ENCODE measurements at regions not wholly inside any gene's neighbourhood (a gene's known extent, or its start where the extent isn't known, plus 50 kb on each side); places are given as distances from the start of the nearest gene placed in this dataset.

GRCh38 chr20:11170565-11170964 is 496.8 kb upstream of the JAG1 start:
- TF ChIP-seq POLR2AphosphoS5 (IDR thresholded peaks at IDR 0.05) (no peak), EZH2 (IDR thresholded peaks at IDR 0.05; ENCODE audit: borderline replicate concordance, insufficient read depth, low read length, poor library complexity, severe bottlenecking) (no peak), EP300 (conservative IDR thresholded peaks at IDR 0.05; ENCODE audit: poor library complexity, severe bottlenecking) (no peak), SMC3 (conservative IDR thresholded peaks at IDR 0.05; ENCODE audit: poor library complexity) (no peak), RAD21 (conservative IDR thresholded peaks at IDR 0.05) (no peak), MXI1 (conservative IDR thresholded peaks at IDR 0.05; ENCODE audit: poor library complexity, severe bottlenecking) (no peak)
- TF ChIP-seq, protein P1, sequence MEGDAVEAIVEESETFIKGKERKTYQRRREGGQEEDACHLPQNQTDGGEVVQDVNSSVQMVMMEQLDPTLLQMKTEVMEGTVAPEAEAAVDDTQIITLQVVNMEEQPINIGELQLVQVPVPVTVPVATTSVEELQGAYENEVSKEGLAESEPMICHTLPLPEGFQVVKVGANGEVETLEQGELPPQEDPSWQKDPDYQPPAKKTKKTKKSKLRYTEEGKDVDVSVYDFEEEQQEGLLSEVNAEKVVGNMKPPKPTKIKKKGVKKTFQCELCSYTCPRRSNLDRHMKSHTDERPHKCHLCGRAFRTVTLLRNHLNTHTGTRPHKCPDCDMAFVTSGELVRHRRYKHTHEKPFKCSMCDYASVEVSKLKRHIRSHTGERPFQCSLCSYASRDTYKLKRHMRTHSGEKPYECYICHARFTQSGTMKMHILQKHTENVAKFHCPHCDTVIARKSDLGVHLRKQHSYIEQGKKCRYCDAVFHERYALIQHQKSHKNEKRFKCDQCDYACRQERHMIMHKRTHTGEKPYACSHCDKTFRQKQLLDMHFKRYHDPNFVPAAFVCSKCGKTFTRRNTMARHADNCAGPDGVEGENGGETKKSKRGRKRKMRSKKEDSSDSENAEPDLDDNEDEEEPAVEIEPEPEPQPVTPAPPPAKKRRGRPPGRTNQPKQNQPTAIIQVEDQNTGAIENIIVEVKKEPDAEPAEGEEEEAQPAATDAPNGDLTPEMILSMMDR (IDR thresholded peaks at IDR 0.05; ENCODE audit: poor library complexity, severe bottlenecking), result no peak

Measured in neural cell (in vitro differentiated cells).